ENCODE measurements at regions not wholly inside any gene's neighbourhood (a gene's known extent, or its start where the extent isn't known, plus 50 kb on each side); places are given as distances from the start of the nearest gene placed in this dataset.
"Not testable (repeated sequence)": the region's sequence is repeated elsewhere in the genome, so short reads cannot be mapped to it uniquely, and the experiment has no call there.

DNA sequence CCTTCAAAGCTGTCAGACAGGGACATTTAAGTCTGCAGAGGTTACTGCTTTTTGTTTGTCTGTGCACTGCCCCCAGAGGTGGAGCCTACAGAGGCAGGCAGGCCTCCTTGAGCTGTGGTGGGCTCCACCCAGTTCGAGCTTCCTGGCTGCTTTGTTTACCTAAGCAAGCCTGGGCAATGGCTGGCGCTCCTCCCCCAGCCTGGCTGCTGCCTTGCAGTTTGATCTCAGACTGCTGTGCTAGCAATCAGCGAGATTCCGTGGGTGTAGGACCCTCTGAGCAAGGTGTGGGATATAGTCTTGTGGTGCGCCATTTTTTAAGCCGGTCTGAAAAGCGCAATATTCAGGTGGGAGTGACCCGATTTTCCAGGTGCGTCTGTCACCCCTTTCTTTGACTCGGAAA, 166.4 kb downstream of the SHCBP1 start:
- TF ChIP-seq, protein P1, sequence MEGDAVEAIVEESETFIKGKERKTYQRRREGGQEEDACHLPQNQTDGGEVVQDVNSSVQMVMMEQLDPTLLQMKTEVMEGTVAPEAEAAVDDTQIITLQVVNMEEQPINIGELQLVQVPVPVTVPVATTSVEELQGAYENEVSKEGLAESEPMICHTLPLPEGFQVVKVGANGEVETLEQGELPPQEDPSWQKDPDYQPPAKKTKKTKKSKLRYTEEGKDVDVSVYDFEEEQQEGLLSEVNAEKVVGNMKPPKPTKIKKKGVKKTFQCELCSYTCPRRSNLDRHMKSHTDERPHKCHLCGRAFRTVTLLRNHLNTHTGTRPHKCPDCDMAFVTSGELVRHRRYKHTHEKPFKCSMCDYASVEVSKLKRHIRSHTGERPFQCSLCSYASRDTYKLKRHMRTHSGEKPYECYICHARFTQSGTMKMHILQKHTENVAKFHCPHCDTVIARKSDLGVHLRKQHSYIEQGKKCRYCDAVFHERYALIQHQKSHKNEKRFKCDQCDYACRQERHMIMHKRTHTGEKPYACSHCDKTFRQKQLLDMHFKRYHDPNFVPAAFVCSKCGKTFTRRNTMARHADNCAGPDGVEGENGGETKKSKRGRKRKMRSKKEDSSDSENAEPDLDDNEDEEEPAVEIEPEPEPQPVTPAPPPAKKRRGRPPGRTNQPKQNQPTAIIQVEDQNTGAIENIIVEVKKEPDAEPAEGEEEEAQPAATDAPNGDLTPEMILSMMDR (IDR thresholded peaks at IDR 0.05) = not testable (repeated sequence)
- TF ChIP-seq POLR2AphosphoS5, POLR2A (IDR thresholded peaks at IDR 0.05): not testable (repeated sequence)
